Lower leg skin (tissue), 4 donors: ENCODE measurements at regions not wholly inside any gene's neighbourhood (a gene's known extent, or its start where the extent isn't known, plus 50 kb on each side); places are given as distances from the start of the nearest gene placed in this dataset.

ENCODE experiments used
- DNase-seq, 2 donors: peaks; one replicate each; pipeline ENCODE4 v3.0.0-alpha.2; 2019; ENCODE audit warnings: low spot score in 2 of 2
- H3K4me3 ChIP-seq: fragments of 200-600 bp; sonication (generic); 2 replicates; pipeline ENCODE4 v1.5.1; 2017; ENCODE audit warnings: mild to moderate bottlenecking, low read depth; ENCODE audit not compliant: poor library complexity, severe bottlenecking
- POLR2A ChIP-seq, 2 donors: fragments of 450-650 bp; IDR thresholded peaks; one replicate each; pipeline ENCODE4 v1.6.1; 2016 to 2017; ENCODE audit warnings: antibody characterized with exemption in 2 of 2, mild to moderate bottlenecking in 1 of 2, moderate library complexity in 1 of 2
- WGBS, 2 donors: methylation state at CpG; one replicate each; pipeline ENCODE4 v1.1.5; 2018; 5-methylcytosine and 5-hydroxymethylcytosine counted together
- intact Hi-C: fragments of 100-400 bp; cut with DNase I; formaldehyde crosslinking; loops from one replicate; pipeline ENCODE4 v1.15.0; 2023; ENCODE audit warnings: low total_unique reads
- TF ChIP-seq, protein P1 (sequence below), 3 donors: fragments of 450-650 bp; IDR thresholded peaks; one replicate each; pipeline ENCODE4 v1.5.1; 2016; ENCODE audit warnings: antibody characterized with exemption in 3 of 3, mild to moderate bottlenecking in 3 of 3, moderate library complexity in 2 of 3

- 52 to 53% methylated on average over 19 of the region's 19 CpGs for WGBS, 2 donors
- intact Hi-C loops: no loop called here
- TF ChIP-seq POLR2A (IDR thresholded peaks at IDR 0.05): no peak
- TF ChIP-seq, protein P1, sequence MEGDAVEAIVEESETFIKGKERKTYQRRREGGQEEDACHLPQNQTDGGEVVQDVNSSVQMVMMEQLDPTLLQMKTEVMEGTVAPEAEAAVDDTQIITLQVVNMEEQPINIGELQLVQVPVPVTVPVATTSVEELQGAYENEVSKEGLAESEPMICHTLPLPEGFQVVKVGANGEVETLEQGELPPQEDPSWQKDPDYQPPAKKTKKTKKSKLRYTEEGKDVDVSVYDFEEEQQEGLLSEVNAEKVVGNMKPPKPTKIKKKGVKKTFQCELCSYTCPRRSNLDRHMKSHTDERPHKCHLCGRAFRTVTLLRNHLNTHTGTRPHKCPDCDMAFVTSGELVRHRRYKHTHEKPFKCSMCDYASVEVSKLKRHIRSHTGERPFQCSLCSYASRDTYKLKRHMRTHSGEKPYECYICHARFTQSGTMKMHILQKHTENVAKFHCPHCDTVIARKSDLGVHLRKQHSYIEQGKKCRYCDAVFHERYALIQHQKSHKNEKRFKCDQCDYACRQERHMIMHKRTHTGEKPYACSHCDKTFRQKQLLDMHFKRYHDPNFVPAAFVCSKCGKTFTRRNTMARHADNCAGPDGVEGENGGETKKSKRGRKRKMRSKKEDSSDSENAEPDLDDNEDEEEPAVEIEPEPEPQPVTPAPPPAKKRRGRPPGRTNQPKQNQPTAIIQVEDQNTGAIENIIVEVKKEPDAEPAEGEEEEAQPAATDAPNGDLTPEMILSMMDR (IDR thresholded peaks at IDR 0.05): no peak
- no peak overlapping the region for H3K4me3 ChIP-seq
- no peak for DNase-seq
Measured at GRCh38 chr10:118246332-118247295, 95.5 kb downstream of the FAM204A start.

DNA sequence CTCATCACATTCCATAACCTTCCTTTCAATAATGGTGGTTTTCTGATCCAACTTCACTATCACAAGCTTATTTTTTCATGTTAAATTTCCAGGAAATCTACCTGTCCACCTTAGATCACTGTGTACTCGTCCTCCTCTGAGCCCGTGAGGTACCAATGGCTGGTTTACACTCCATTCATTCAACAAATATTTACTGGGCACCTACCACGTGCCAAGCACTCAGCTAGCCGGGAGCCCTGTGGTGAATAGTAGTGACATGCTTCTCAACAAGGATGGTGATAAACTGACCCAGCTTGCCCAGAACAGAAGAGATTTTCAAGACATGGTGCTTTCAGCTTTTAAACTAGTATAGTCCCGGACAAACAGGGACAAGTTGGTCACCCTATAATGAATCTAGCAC lies 98.2 kb downstream of the FAM204A start:
- no peak for TF ChIP-seq POLR2A (IDR thresholded peaks at IDR 0.05)
- TF ChIP-seq, protein P1 (IDR thresholded peaks at IDR 0.05): no peak
- DNase-seq: no peak
- 73 to 84% methylated on average over 5 of the region's 5 CpGs for WGBS, 2 donors
- intact Hi-C loops: loop anchor here (5.0 kb wide), 1 partner anchor 707 kb away; no protein-coding TSS in a partner anchor
- no peak overlapping the region for H3K4me3 ChIP-seq

DNA sequence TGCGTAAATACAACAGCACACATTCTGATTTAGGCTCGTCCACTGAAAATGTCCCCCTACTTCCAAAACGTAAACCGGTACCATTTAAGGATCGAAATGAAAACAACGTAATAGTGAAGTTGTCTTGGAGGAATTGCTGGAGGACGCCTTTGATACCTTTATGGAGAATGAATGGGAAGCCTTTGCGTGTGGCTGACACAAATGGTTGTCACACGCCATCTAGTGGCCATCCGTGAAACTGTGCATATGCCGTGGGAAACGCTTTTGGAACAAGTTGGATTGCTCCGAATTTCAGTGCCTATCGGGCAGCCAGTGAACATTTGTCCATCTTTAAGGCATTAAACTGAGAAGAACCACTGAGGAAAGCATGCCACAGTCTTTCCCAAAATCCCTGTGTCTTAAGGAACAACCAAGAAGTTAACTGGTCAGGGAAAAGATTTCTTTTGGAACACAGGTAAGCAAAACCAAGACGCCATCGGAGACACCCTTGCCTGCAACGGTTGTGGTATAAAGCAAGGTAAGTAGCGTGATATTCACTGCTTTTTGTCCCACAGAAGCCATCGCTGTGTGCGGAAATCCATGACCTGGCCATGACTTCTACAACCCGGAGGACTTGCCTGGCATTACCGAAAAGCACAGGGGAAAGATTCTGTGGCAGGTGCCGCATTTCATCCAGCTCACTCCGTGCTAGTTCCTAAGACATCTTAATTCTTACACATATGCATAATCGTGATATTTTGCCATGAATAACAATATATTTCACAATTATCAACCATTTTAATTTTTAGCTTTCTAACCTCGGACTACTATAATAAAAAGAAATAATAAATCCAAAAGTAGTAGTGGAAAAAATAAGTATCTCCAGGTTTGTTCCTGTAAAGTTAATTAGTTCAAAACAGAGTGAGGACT lies 100.6 kb downstream of the FAM204A start:
- TF ChIP-seq POLR2A (IDR thresholded peaks at IDR 0.05): no peak
- TF ChIP-seq, protein P1 (IDR thresholded peaks at IDR 0.05): peak in 1 of 3 donors; percentile 86
- H3K4me3 ChIP-seq: no peak overlapping the region
- 28 to 29% methylated on average over 26 of the region's 26 CpGs for WGBS, 2 donors
- peak; percentile 85 to 97 for DNase-seq
- intact Hi-C loops: loop anchor here (5.0 kb wide), 1 partner anchor 704 kb away; no protein-coding TSS in a partner anchor

DNA sequence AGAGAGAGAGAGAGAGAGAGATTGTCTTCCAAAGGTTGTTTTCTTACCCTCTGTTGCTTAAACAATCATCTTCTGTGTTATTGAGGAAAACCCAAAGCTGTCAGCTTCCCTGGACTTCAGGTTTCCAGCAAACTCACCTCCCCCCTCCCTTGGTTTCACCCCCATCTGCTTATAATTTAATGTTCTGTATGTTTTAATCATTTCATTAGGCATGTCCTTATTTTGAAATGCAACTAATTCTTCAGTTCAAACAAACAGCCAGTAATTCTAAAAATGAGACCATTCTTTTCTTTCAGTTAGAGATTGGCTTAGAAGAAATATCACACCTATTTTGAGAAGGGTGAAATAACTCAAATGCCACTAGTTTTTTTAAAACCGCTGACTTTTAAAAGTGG lies 102.9 kb downstream of the FAM204A start:
- no peak for DNase-seq
- H3K4me3 ChIP-seq: no peak overlapping the region
- no peak for TF ChIP-seq POLR2A (IDR thresholded peaks at IDR 0.05)
- TF ChIP-seq, protein P1 (IDR thresholded peaks at IDR 0.05): no peak
- intact Hi-C loops: no loop called here
- 71 to 78% methylated on average over 1 of the region's 1 CpG for WGBS, 2 donors

- peak in 1 of 2 donors; percentile 71 for DNase-seq
- H3K4me3 ChIP-seq: no peak overlapping the region
- WGBS, 2 donors: 54 to 55% methylated on average over 13 of the region's 13 CpGs
- no peak for TF ChIP-seq POLR2A (IDR thresholded peaks at IDR 0.05)
- TF ChIP-seq, protein P1 (IDR thresholded peaks at IDR 0.05): no peak
- intact Hi-C loops: no loop called here
Measured at GRCh38 chr10:118238573-118239235, 103.4 kb downstream of the FAM204A start.
